ENCODE measurements at regions not wholly inside any gene's neighbourhood (a gene's known extent, or its start where the extent isn't known, plus 50 kb on each side); places are given as distances from the start of the nearest gene placed in this dataset.

- WGBS (ENCODE audit: low lambda C conversion rate, missing lambda C conversion rate): 90% methylated on average over 7 of the region's 7 CpGs
- no peaks in the 10 kb centered on the region for H3K36me3 ChIP-seq (replicated peaks; ENCODE audit: insufficient read depth, low read depth)
- no peak for DNase-seq (ENCODE audit: low spot score)
Observed at GRCh38 chr10:128373831-128374230, 247.6 kb upstream of the MKI67 start.

GRCh38 chr10:128375171-128375570 is 248.9 kb upstream of the MKI67 start:
- no peak for TF ChIP-seq EZH2phosphoT487 (IDR thresholded peaks at IDR 0.05; ENCODE audit: low read depth, severe bottlenecking, unreplicated experiment)
- no peak for TF ChIP-seq CTCF (IDR thresholded peaks at IDR 0.05; ENCODE audit: poor library complexity)
- TF ChIP-seq EZH2 (IDR thresholded peaks at IDR 0.05; ENCODE audit: borderline replicate concordance): no peak
- no peaks in the 10 kb centered on the region for H3K36me3 ChIP-seq (replicated peaks; ENCODE audit: insufficient read depth, low read depth)
- no peaks in the 10 kb centered on the region for H4K20me1 ChIP-seq (ENCODE audit: insufficient read depth, poor library complexity, severe bottlenecking)
- no peak overlapping the region for H3K4me3 ChIP-seq
- H3K27me3 ChIP-seq: no peaks in the 10 kb centered on the region
- peaks cover 4% of the 10 kb centered on the region for H3K4me1 ChIP-seq (ENCODE audit: insufficient read depth)
- 84% methylated on average over 7 of the region's 7 CpGs for WGBS (ENCODE audit: low lambda C conversion rate, missing lambda C conversion rate)
- no peaks in the 10 kb centered on the region for H3K9me3 ChIP-seq (ENCODE audit: low read depth)
- H2AFZ ChIP-seq: no peak overlapping the region
- no peak overlapping the region for H3K4me2 ChIP-seq
- no peaks in the 10 kb centered on the region for H3K79me2 ChIP-seq
- no peak overlapping the region for H3K27ac ChIP-seq
- no peaks in the 10 kb centered on the region for H3K9me2 ChIP-seq (replicated peaks; ENCODE audit: insufficient read depth)
- DNase-seq (ENCODE audit: low spot score): peak; percentile 17

More at GRCh38 chr10:128373831-128374230, 247.6 kb upstream of the MKI67 start:
- Histone ChIP-seq H3K4me2 (no peak overlapping the region), H3K9me3 (ENCODE audit: low read depth) (no peaks in the 10 kb centered on the region), H3K27me3 (no peaks in the 10 kb centered on the region), H3K27ac (no peak overlapping the region), H4K20me1 (ENCODE audit: insufficient read depth, poor library complexity, severe bottlenecking) (no peaks in the 10 kb centered on the region), H2AFZ (no peak overlapping the region), H3K4me3 (no peak overlapping the region), H3K9me2 (replicated peaks; ENCODE audit: insufficient read depth) (no peaks in the 10 kb centered on the region), H3K79me2 (no peaks in the 10 kb centered on the region), H3K4me1 (ENCODE audit: insufficient read depth) (peaks cover 4% of the 10 kb centered on the region)
- TF ChIP-seq EZH2phosphoT487 (IDR thresholded peaks at IDR 0.05; ENCODE audit: low read depth, severe bottlenecking, unreplicated experiment) (no peak), EZH2 (IDR thresholded peaks at IDR 0.05; ENCODE audit: borderline replicate concordance) (no peak), CTCF (IDR thresholded peaks at IDR 0.05; ENCODE audit: poor library complexity) (no peak)

GRCh38 chr10:128377364-128377987 is 251.3 kb upstream of the MKI67 start:
- no peaks in the 10 kb centered on the region for H3K79me2 ChIP-seq
- 69% methylated on average over 9 of the region's 9 CpGs for WGBS (ENCODE audit: low lambda C conversion rate, missing lambda C conversion rate)
- H3K4me1 ChIP-seq (ENCODE audit: insufficient read depth): peaks cover 4% of the 10 kb centered on the region
- no peaks in the 10 kb centered on the region for H3K9me3 ChIP-seq (ENCODE audit: low read depth)
- no peak overlapping the region for H2AFZ ChIP-seq
- H3K4me2 ChIP-seq: no peak overlapping the region
- H3K27me3 ChIP-seq: no peaks in the 10 kb centered on the region
- no peak overlapping the region for H3K27ac ChIP-seq
- no peaks in the 10 kb centered on the region for H3K9me2 ChIP-seq (replicated peaks; ENCODE audit: insufficient read depth)
- TF ChIP-seq EZH2phosphoT487 (IDR thresholded peaks at IDR 0.05; ENCODE audit: low read depth, severe bottlenecking, unreplicated experiment): no peak
- TF ChIP-seq CTCF (IDR thresholded peaks at IDR 0.05; ENCODE audit: poor library complexity): no peak
- TF ChIP-seq EZH2 (IDR thresholded peaks at IDR 0.05; ENCODE audit: borderline replicate concordance): no peak
- no peaks in the 10 kb centered on the region for H4K20me1 ChIP-seq (ENCODE audit: insufficient read depth, poor library complexity, severe bottlenecking)
- no peak overlapping the region for H3K4me3 ChIP-seq
- no peak for DNase-seq (ENCODE audit: low spot score)
- no peaks in the 10 kb centered on the region for H3K36me3 ChIP-seq (replicated peaks; ENCODE audit: insufficient read depth, low read depth)
